Osteocyte (in vitro differentiated cells): ENCODE measurements at regions not wholly inside any gene's neighbourhood (a gene's known extent, or its start where the extent isn't known, plus 50 kb on each side); places are given as distances from the start of the nearest gene placed in this dataset.
A peak's percentile ranks its signal among the peaks of the same experiment; 100 is the strongest.
"Not testable (repeated sequence)": the region's sequence is repeated elsewhere in the genome, so short reads cannot be mapped to it uniquely, and the experiment has no call there.

Experiments used
- DNase-seq: peaks from one replicate; pipeline ENCODE4 v3.0.0; 2021; ENCODE audit warnings: mixed read lengths; ENCODE audit not compliant: unreplicated experiment; ENCODE audit errors: extremely low spot score
- H3K27ac Mint-ChIP-seq: one replicate; pipeline ENCODE4 v1.8.0; 2021; ENCODE audit warnings: mild to moderate bottlenecking, mixed read lengths; ENCODE audit not compliant: unreplicated experiment
- H3K27me3 Mint-ChIP-seq: one replicate; pipeline ENCODE4 v1.8.0; 2021; ENCODE audit warnings: mixed read lengths; ENCODE audit not compliant: unreplicated experiment
- H3K36me3 Mint-ChIP-seq: one replicate; pipeline ENCODE4 v1.8.0; 2021; ENCODE audit warnings: mixed read lengths; ENCODE audit not compliant: unreplicated experiment
- H3K4me1 Mint-ChIP-seq: one replicate; pipeline ENCODE4 v1.8.0; 2021; ENCODE audit warnings: mixed read lengths; ENCODE audit not compliant: unreplicated experiment
- H3K4me3 Mint-ChIP-seq: one replicate; pipeline ENCODE4 v1.8.0; 2021; ENCODE audit warnings: mild to moderate bottlenecking, moderate library complexity, mixed read lengths; ENCODE audit not compliant: unreplicated experiment
- H3K9me3 Mint-ChIP-seq: one replicate; pipeline ENCODE4 v1.8.0; 2021; ENCODE audit warnings: mixed read lengths; ENCODE audit not compliant: unreplicated experiment
- CTCF ChIP-seq: fragments of 200-600 bp; sonication (generic); IDR thresholded peaks from 2 replicates; pipeline ENCODE4 v1.5.0; 2021; ENCODE audit warnings: antibody characterized with exemption, mild to moderate bottlenecking, moderate library complexity

DNA sequence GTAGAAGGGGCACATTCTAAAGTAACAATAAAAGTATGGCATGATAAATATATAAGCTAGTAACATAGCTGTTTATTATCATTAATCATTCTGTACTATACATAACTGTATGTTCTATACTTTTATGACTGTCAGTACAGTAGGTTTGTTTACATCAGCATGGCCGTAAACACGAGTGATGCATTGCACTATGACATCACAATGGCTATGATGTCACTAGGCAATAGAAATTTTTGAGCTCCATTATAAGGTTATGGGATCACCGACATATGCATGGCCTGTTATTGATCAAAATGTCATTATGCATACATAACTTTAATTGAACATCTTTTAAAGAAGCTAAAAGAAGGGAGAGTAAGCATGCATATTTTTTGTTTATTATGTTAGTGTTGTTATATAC, 200.1 kb upstream of the SHH start:
- Mint-ChIP-seq H3K4me3 (no peak overlapping the region), H3K4me1 (no peaks in the 10 kb centered on the region), H3K36me3 (no peaks in the 10 kb centered on the region), H3K9me3 (peaks cover 36% of the 10 kb centered on the region), H3K27ac (no peak overlapping the region), H3K27me3 (no peaks in the 10 kb centered on the region)
- no peak for TF ChIP-seq CTCF
- no peak for DNase-seq

- Mint-ChIP-seq H3K27ac (no peak overlapping the region), H3K27me3 (no peaks in the 10 kb centered on the region), H3K9me3 (peaks cover 38% of the 10 kb centered on the region), H3K36me3 (no peaks in the 10 kb centered on the region), H3K4me1 (no peaks in the 10 kb centered on the region), H3K4me3 (no peak overlapping the region)
- no peak for DNase-seq
- TF ChIP-seq CTCF: no peak
Observed at GRCh38 chr7:156009569-156009968, 197.3 kb upstream of the SHH start.

- H3K4me1 Mint-ChIP-seq, H3K4me3 Mint-ChIP-seq, H3K27ac Mint-ChIP-seq, H3K27me3 Mint-ChIP-seq, H3K36me3 Mint-ChIP-seq: not testable (repeated sequence)
- peaks cover 27% of the 10 kb centered on the region for H3K9me3 Mint-ChIP-seq
- DNase-seq: peak; percentile 81
Observed at GRCh38 chr7:156006876-156007275, 194.6 kb upstream of the SHH start.

- no peak overlapping the region for H3K4me3 Mint-ChIP-seq
- TF ChIP-seq CTCF: no peak
- no peak for DNase-seq
- peaks cover 32% of the 10 kb centered on the region for H3K9me3 Mint-ChIP-seq
- H3K36me3 Mint-ChIP-seq: no peaks in the 10 kb centered on the region
- no peak overlapping the region for H3K27ac Mint-ChIP-seq
- no peaks in the 10 kb centered on the region for H3K4me1 Mint-ChIP-seq
- no peaks in the 10 kb centered on the region for H3K27me3 Mint-ChIP-seq
Observed at GRCh38 chr7:156006024-156006423, 193.8 kb upstream of the SHH start.

- Mint-ChIP-seq H3K36me3 (no peaks in the 10 kb centered on the region), H3K27me3 (no peaks in the 10 kb centered on the region), H3K4me1 (no peaks in the 10 kb centered on the region), H3K27ac (no peak overlapping the region), H3K4me3 (no peak overlapping the region), H3K9me3 (peaks cover 28% of the 10 kb centered on the region)
- peak; percentile 77 for DNase-seq
- no peak for TF ChIP-seq CTCF
Observed at GRCh38 chr7:156005202-156005691, 193.0 kb upstream of the SHH start.
